Glutamatergic neuron (in vitro differentiated cells): ENCODE measurements at regions not wholly inside any gene's neighbourhood (a gene's known extent, or its start where the extent isn't known, plus 50 kb on each side); places are given as distances from the start of the nearest gene placed in this dataset.

ENCODE experiments used
- DNase-seq: peaks from one replicate; pipeline ENCODE4 v3.0.0; 2022
- H3K27ac Mint-ChIP-seq: one replicate; pipeline ENCODE4 v1.8.0; 2020; ENCODE audit warnings: mild to moderate bottlenecking, mixed read lengths, inconsistent platforms; ENCODE audit not compliant: unreplicated experiment
- H3K27me3 Mint-ChIP-seq: one replicate; pipeline ENCODE4 v1.8.0; 2020; ENCODE audit warnings: mild to moderate bottlenecking, moderate library complexity, mixed read lengths, inconsistent platforms; ENCODE audit not compliant: unreplicated experiment
- H3K36me3 Mint-ChIP-seq: one replicate; pipeline ENCODE4 v1.8.0; 2020; ENCODE audit warnings: mild to moderate bottlenecking, mixed read lengths, inconsistent platforms; ENCODE audit not compliant: unreplicated experiment
- H3K4me1 Mint-ChIP-seq: one replicate; pipeline ENCODE4 v1.8.0; 2020; ENCODE audit warnings: mild to moderate bottlenecking, low read depth, mixed read lengths, inconsistent platforms; ENCODE audit not compliant: unreplicated experiment
- H3K4me3 Mint-ChIP-seq: one replicate; pipeline ENCODE4 v1.8.0; 2020; ENCODE audit warnings: mild to moderate bottlenecking, mixed read lengths, inconsistent platforms; ENCODE audit not compliant: unreplicated experiment
- H3K9me3 Mint-ChIP-seq: one replicate; pipeline ENCODE4 v1.8.0; 2020; ENCODE audit warnings: mild to moderate bottlenecking, moderate library complexity, mixed read lengths, inconsistent platforms; ENCODE audit not compliant: unreplicated experiment
- CTCF ChIP-seq: fragments of 200-600 bp; sonication (generic); IDR thresholded peaks from one replicate; pipeline ENCODE4 v1.5.0; 2021; ENCODE audit not compliant: partially characterized antibody, unreplicated experiment

- TF ChIP-seq CTCF, result no peak
- Mint-ChIP-seq H3K27ac (no peak overlapping the region), H3K4me1 (no peaks in the 10 kb centered on the region), H3K4me3 (no peak overlapping the region), H3K36me3 (no peaks in the 10 kb centered on the region), H3K27me3 (no peaks in the 10 kb centered on the region), H3K9me3 (no peaks in the 10 kb centered on the region)
- no peak for DNase-seq
Observed at GRCh38 chr11:8757533-8757932, 74.9 kb downstream of the RPL27A start.

DNA sequence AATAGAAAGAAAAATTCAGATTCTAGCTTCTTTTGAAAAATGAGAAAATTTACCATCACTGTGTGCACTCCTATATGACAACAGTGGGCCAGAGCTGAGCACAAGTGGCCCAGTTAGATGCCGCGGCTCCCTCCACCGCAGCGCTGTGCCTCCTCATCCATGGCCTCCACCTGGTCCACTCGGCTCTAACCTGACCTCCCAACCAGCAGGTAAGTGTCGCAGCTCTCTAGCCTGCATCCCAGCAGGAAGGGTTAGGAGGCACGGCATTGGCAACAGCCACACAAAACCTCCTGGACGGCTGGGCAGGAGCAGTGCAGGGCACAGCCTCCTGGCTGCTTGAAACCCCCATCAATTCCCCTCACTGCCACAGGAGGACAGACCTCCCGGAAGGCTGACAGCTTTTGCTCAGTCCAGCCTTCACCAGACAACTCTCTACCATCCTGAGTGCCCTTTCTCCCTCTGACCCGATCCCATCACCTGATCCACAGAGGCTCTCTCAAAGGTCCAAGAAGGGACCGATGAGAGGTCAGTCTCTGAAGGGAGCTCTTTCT, 76.1 kb downstream of the RPL27A start:
- no peak for DNase-seq
- Mint-ChIP-seq H3K4me3 (no peak overlapping the region), H3K36me3 (no peaks in the 10 kb centered on the region), H3K27ac (no peak overlapping the region), H3K9me3 (no peaks in the 10 kb centered on the region), H3K4me1 (no peaks in the 10 kb centered on the region), H3K27me3 (no peaks in the 10 kb centered on the region)
- no peak for TF ChIP-seq CTCF

DNA sequence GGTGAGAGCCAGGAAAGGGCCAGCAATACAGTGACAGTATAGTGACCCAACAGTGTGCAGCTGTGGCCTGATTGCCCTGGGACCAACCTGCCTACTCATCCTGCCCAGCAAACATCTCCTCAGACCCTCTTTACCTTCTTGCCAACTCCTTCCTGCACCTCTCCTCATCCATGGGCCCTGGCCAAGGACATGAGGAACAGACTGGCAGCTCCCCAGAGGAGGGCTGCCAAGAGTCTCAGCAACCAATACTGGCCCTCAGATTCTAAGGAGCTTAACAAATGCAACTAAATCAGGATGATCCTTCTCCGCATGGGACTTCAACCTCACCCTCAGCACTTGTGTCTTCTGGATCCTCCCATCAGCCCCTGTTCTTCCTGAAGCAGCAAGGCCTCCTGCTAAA, 77.0 kb downstream of the RPL27A start:
- no peaks in the 10 kb centered on the region for H3K36me3 Mint-ChIP-seq
- H3K4me3 Mint-ChIP-seq, result no peak overlapping the region
- no peaks in the 10 kb centered on the region for H3K27me3 Mint-ChIP-seq
- H3K27ac Mint-ChIP-seq, result no peak overlapping the region
- no peak for DNase-seq
- no peaks in the 10 kb centered on the region for H3K9me3 Mint-ChIP-seq
- no peaks in the 10 kb centered on the region for H3K4me1 Mint-ChIP-seq
- TF ChIP-seq CTCF, result no peak

DNA sequence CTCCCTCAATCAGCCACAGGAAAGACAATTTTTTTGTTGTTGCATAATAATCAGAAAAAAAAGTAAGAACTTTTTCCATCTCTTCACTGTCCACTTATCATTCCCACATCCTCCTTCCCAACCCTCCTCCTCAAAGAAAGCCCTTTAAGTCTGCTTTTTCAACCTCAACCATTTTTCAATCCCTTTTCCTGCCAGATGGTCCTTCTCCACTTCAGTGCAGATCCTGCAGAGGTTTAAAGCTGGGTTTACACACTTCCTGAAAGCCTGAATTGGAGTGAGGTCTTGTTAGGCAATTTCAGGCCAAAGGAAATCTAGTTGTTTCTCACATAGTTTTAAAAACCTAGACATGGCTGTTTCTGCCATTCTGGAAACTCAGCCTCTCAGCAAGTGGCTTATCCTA, 78.3 kb downstream of the RPL27A start:
- TF ChIP-seq CTCF, result no peak
- no peaks in the 10 kb centered on the region for H3K36me3 Mint-ChIP-seq
- no peaks in the 10 kb centered on the region for H3K9me3 Mint-ChIP-seq
- H3K4me1 Mint-ChIP-seq, result no peaks in the 10 kb centered on the region
- DNase-seq, result no peak
- no peak overlapping the region for H3K27ac Mint-ChIP-seq
- H3K4me3 Mint-ChIP-seq, result no peak overlapping the region
- H3K27me3 Mint-ChIP-seq, result no peaks in the 10 kb centered on the region

- no peaks in the 10 kb centered on the region for H3K4me1 Mint-ChIP-seq
- H3K27me3 Mint-ChIP-seq, result peaks cover 3% of the 10 kb centered on the region
- no peak overlapping the region for H3K27ac Mint-ChIP-seq
- H3K4me3 Mint-ChIP-seq, result no peak overlapping the region
- no peaks in the 10 kb centered on the region for H3K36me3 Mint-ChIP-seq
- no peak for TF ChIP-seq CTCF
- DNase-seq, result no peak
- peaks cover 2% of the 10 kb centered on the region for H3K9me3 Mint-ChIP-seq
Observed at GRCh38 chr11:8763070-8763685, 80.6 kb downstream of the RPL27A start.
